MCF 10A (cell line): ENCODE measurements at regions not wholly inside any gene's neighbourhood (a gene's known extent, or its start where the extent isn't known, plus 50 kb on each side); places are given as distances from the start of the nearest gene placed in this dataset.
"Not testable (repeated sequence)": the region's sequence is repeated elsewhere in the genome, so short reads cannot be mapped to it uniquely, and the experiment has no call there.

ENCODE experiments used
- BruUV-seq: library from RNA; stranded (reverse); fragments of 400-500 nt; replicated peaks from 2 replicates; lab custom pipeline; 2021; lab: Mats Ljungman, UMichigan
- CTCF ChIA-PET: fragments of 300-600 bp; sonication (Branson Sonifier 250); formaldehyde crosslinking; extraction: SDS; loops from one replicate; lab custom pipeline; 2021; ENCODE audit warnings: antibody characterized with exemption, inconsistent platforms; lab: Yijun Ruan, JAX
- POLR2A ChIA-PET: fragments of 300-600, 350-650 bp; sonication (Branson Sonifier 250); formaldehyde crosslinking; extraction: SDS; loops from one replicate; lab custom pipeline; 2020; ENCODE audit warnings: antibody characterized with exemption, inconsistent platforms; lab: Yijun Ruan, JAX
- DNase-seq: peaks from one replicate; pipeline ENCODE4 v3.0.0-alpha.2; 2018; ENCODE audit not compliant: unreplicated experiment
- H3K27ac Mint-ChIP-seq: one replicate; pipeline ENCODE4 v1.8.0; 2022; ENCODE audit warnings: mild to moderate bottlenecking, low read depth, mixed read lengths; ENCODE audit not compliant: unreplicated experiment
- H3K27me3 Mint-ChIP-seq: one replicate; pipeline ENCODE4 v1.8.0; 2022; ENCODE audit warnings: mixed read lengths; ENCODE audit not compliant: insufficient read depth, unreplicated experiment
- H3K36me3 Mint-ChIP-seq: one replicate; pipeline ENCODE4 v1.8.0; 2022; ENCODE audit warnings: mild to moderate bottlenecking, moderate library complexity, mixed read lengths; ENCODE audit not compliant: insufficient read depth, unreplicated experiment
- H3K4me1 Mint-ChIP-seq: one replicate; pipeline ENCODE4 v1.8.0; 2022; ENCODE audit warnings: mixed read lengths; ENCODE audit not compliant: insufficient read depth, unreplicated experiment
- H3K4me3 Mint-ChIP-seq: one replicate; pipeline ENCODE4 v1.8.0; 2022; ENCODE audit warnings: mild to moderate bottlenecking, moderate library complexity, mixed read lengths; ENCODE audit not compliant: unreplicated experiment
- H3K9me3 Mint-ChIP-seq: one replicate; pipeline ENCODE4 v1.8.0; 2022; ENCODE audit warnings: mixed read lengths; ENCODE audit not compliant: unreplicated experiment
- CTCF ChIP-seq: fragments of 200-600 bp; IDR thresholded peaks from one replicate; pipeline ENCODE4 v1.8.0; 2022; ENCODE audit warnings: antibody characterized with exemption, mild to moderate bottlenecking; ENCODE audit not compliant: unreplicated experiment
- intact Hi-C: fragments of 100-400 bp; cut with micrococcal nuclease; formaldehyde crosslinking; loops from 2 replicates; pipeline ENCODE4 v1.14.1; 2022

- peaks cover 7% of the 10 kb centered on the region for H3K4me1 Mint-ChIP-seq
- TF ChIP-seq CTCF: no peak
- ChIA-PET POLR2A (interaction anchor here (1.7 kb wide), 1 partner anchor 8 kb away, joined by 6 read pairs; no protein-coding TSS in a partner anchor), CTCF (no interaction called here)
- no peaks in the 10 kb centered on the region for H3K36me3 Mint-ChIP-seq
- H3K27me3 Mint-ChIP-seq: no peaks in the 10 kb centered on the region
- H3K9me3 Mint-ChIP-seq: no peaks in the 10 kb centered on the region
- no TSS peak for BruUV-seq
- no peak overlapping the region for H3K27ac Mint-ChIP-seq
- no peak for DNase-seq
- H3K4me3 Mint-ChIP-seq: no peak overlapping the region
- intact Hi-C loops: no loop called here
Observed at GRCh38 chr4:102403116-102403515, 57.8 kb upstream of the SLC39A8 start.

GRCh38 chr4:102404431-102404969 lies 59.2 kb upstream of the SLC39A8 start:
- no TSS peak for BruUV-seq
- POLR2A ChIA-PET: interaction anchor here (1.3 kb wide), 1 partner anchor 12 kb away, joined by 9 read pairs; no protein-coding TSS in a partner anchor
- intact Hi-C loops: no loop called here
- H3K9me3 Mint-ChIP-seq: no peaks in the 10 kb centered on the region
- no peaks in the 10 kb centered on the region for H3K27me3 Mint-ChIP-seq
- no peaks in the 10 kb centered on the region for H3K36me3 Mint-ChIP-seq
- DNase-seq: no peak
- H3K4me1 Mint-ChIP-seq: peaks cover 7% of the 10 kb centered on the region
- no peak for TF ChIP-seq CTCF
- peak overlapping the region; percentile 41 for H3K27ac Mint-ChIP-seq
- CTCF ChIA-PET: interaction anchor here (0.7 to 1.5 kb wide), 2 partner anchors 16 to 465 kb away, joined by 5 to 10 read pairs; no protein-coding TSS in a partner anchor
- no peak overlapping the region for H3K4me3 Mint-ChIP-seq

- ChIA-PET CTCF (interaction anchor here (0.5 to 1.6 kb wide), 7 partner anchors 8 to 686 kb away, joined by 3 to 5 read pairs (median 3); no protein-coding TSS in a partner anchor), POLR2A (interaction anchor here (0.6 to 2.1 kb wide), 4 partner anchors 10 to 105 kb away, joined by 3 to 4 read pairs (median 3); no protein-coding TSS in a partner anchor)
- no peak overlapping the region for H3K4me3 Mint-ChIP-seq
- H3K9me3 Mint-ChIP-seq: no peaks in the 10 kb centered on the region
- H3K4me1 Mint-ChIP-seq: peaks cover 10% of the 10 kb centered on the region
- H3K27me3 Mint-ChIP-seq: no peaks in the 10 kb centered on the region
- intact Hi-C loops: no loop called here
- no peak overlapping the region for H3K27ac Mint-ChIP-seq
- H3K36me3 Mint-ChIP-seq: no peaks in the 10 kb centered on the region
- no peak for TF ChIP-seq CTCF
- DNase-seq: no peak
- BruUV-seq: no TSS peak
Observed at GRCh38 chr4:102405821-102406401, 60.6 kb upstream of the SLC39A8 start.

GRCh38 chr4:102410884-102411283 lies 65.6 kb upstream of the SLC39A8 start:
- peak overlapping the region; percentile 82 for H3K27ac Mint-ChIP-seq
- POLR2A ChIA-PET: interaction anchor here (1.2 to 1.4 kb wide), 5 partner anchors 8 to 66 kb away, joined by 3 to 8 read pairs (median 6); partner anchors contain the start of gene SLC39A8
- H3K9me3 Mint-ChIP-seq: not testable (repeated sequence)

More at GRCh38 chr4:102410884-102411283, 65.6 kb upstream of the SLC39A8 start:
- H3K4me3 Mint-ChIP-seq, H3K36me3 Mint-ChIP-seq, intact Hi-C loops, BruUV-seq, H3K27me3 Mint-ChIP-seq, DNase-seq: not testable (repeated sequence)
- CTCF ChIA-PET: interaction anchor here (1.1 to 1.4 kb wide), 3 partner anchors 9 to 14 kb away, joined by 3 to 5 read pairs (median 3); no protein-coding TSS in a partner anchor
- H3K4me1 Mint-ChIP-seq: peaks cover 20% of the 10 kb centered on the region
